A673 (cell line): ENCODE measurements at regions not wholly inside any gene's neighbourhood (a gene's known extent, or its start where the extent isn't known, plus 50 kb on each side); places are given as distances from the start of the nearest gene placed in this dataset.

Experiments used
- CTCF ChIP-seq: fragments of 300-800, 200-600 bp; sonication (generic); conservative IDR thresholded peaks from 2 replicates; pipeline ENCODE4 v1.5.1; 2017; ENCODE audit warnings: low read depth, mild to moderate bottlenecking, antibody characterized with exemption, low read length, moderate library complexity, mixed read lengths
- EZH2 ChIP-seq: fragments of 200-600 bp; sonication (generic); IDR thresholded peaks from 2 replicates; pipeline ENCODE4 v1.6.1; 2017; ENCODE audit warnings: borderline replicate concordance, low read depth, mild to moderate bottlenecking, mixed read lengths, antibody characterized with exemption, low read length; ENCODE audit not compliant: poor library complexity, severe bottlenecking

DNA sequence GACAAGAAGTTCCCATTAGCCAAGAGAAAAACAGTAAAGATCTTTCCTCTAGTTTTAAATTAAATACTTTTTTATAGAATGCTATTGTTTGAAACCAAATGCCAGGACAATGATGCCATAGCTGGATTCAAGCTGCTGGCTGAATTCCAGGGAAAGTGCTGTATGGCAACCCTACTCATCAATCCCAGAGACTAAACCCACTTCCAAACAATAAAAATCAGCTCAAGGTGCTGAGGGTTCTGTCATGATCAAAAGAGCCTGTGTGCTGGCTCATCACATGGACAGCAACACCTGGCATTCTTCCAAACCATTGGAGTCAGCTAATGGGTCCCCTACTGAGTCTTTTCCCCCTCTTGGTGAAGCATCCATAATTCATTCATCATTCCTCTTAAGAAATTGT lies 53.7 kb upstream of the PARD3B start:
- no peak for TF ChIP-seq CTCF
- no peak for TF ChIP-seq EZH2
